GM13977 (cell line): ENCODE measurements at regions not wholly inside any gene's neighbourhood (a gene's known extent, or its start where the extent isn't known, plus 50 kb on each side); places are given as distances from the start of the nearest gene placed in this dataset.

ENCODE experiments used
- DNase-seq: peaks from one replicate; pipeline ENCODE4 v3.0.0; 2012; ENCODE audit warnings: low spot score
- in situ Hi-C: fragments of 300-500 bp; cut with MboI; formaldehyde crosslinking; loops from one replicate; pipeline ENCODE4 v1.12.0; 2022; ENCODE audit warnings: low sequenced_read_pairs, low pct_unique_long_range_greater_than_20kb, mixed read lengths, inconsistent platforms; ENCODE audit not compliant: unreplicated experiment
- TF ChIP-seq, protein P1 (sequence below): IDR thresholded peaks from 2 replicates; pipeline ENCODE4 v1.5.1; 2012; ENCODE audit warnings: mild to moderate bottlenecking, control low read depth; ENCODE audit not compliant: insufficient read depth; ENCODE audit errors: extremely low read depth, missing control alignments

GRCh38 chr1:234932106-234932505 lies 196.5 kb downstream of the TOMM20 start:
- in situ Hi-C loops: loop anchor here (10.0 kb wide), 1 partner anchor 47 kb away; no protein-coding TSS in a partner anchor
- DNase-seq: no peak
- TF ChIP-seq, protein P1, sequence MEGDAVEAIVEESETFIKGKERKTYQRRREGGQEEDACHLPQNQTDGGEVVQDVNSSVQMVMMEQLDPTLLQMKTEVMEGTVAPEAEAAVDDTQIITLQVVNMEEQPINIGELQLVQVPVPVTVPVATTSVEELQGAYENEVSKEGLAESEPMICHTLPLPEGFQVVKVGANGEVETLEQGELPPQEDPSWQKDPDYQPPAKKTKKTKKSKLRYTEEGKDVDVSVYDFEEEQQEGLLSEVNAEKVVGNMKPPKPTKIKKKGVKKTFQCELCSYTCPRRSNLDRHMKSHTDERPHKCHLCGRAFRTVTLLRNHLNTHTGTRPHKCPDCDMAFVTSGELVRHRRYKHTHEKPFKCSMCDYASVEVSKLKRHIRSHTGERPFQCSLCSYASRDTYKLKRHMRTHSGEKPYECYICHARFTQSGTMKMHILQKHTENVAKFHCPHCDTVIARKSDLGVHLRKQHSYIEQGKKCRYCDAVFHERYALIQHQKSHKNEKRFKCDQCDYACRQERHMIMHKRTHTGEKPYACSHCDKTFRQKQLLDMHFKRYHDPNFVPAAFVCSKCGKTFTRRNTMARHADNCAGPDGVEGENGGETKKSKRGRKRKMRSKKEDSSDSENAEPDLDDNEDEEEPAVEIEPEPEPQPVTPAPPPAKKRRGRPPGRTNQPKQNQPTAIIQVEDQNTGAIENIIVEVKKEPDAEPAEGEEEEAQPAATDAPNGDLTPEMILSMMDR: no peak

- in situ Hi-C loops: loop anchor here (10.0 kb wide), 1 partner anchor 47 kb away; no protein-coding TSS in a partner anchor
- DNase-seq: no peak
Observed at GRCh38 chr1:234931404-234931973, 197.1 kb downstream of the TOMM20 start.

GRCh38 chr1:234929369-234929768 lies 199.3 kb downstream of the TOMM20 start:
- in situ Hi-C loops: no loop called here
- no peak for DNase-seq
- TF ChIP-seq, protein P1: no peak

More at GRCh38 chr1:234931404-234931973, 197.1 kb downstream of the TOMM20 start:
- TF ChIP-seq, protein P1: no peak

GRCh38 chr1:234928642-234929041 lies 200.0 kb downstream of the TOMM20 start:
- in situ Hi-C loops: no loop called here
- TF ChIP-seq, protein P1: no peak
- DNase-seq: no peak

DNA sequence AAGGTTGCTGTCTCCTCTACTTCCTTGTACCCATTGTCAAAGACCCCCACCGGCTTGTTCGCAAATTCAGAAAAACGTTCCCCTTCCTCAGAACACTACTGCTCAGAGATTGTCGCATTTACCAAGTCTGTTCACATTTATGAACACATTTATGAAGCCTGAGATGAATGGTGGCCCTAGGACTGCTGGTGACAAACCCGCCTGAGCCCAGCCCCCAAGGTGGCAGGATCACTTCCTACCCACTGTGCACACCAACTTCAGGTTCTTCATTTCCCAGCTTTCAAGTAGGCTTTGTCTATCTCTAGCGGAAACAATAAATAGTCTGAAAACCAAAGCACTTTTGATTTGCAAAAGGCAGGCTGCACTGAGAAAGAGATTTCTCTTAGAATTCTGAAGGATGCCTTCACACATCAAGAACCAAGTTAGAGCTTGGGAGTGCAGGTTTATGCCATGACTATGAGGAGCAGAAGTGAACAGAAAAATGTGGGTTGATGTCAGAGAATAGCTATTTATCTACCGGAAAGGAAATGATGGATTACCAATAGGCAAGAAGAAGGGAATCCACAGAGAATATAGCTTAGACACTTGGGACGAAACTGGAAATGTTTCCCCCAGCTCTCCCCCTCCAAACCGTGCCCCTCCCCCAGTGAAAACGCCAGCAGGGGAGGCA lies 200.5 kb downstream of the TOMM20 start:
- in situ Hi-C loops: no loop called here
- no peak for DNase-seq
- TF ChIP-seq, protein P1: no peak

DNA sequence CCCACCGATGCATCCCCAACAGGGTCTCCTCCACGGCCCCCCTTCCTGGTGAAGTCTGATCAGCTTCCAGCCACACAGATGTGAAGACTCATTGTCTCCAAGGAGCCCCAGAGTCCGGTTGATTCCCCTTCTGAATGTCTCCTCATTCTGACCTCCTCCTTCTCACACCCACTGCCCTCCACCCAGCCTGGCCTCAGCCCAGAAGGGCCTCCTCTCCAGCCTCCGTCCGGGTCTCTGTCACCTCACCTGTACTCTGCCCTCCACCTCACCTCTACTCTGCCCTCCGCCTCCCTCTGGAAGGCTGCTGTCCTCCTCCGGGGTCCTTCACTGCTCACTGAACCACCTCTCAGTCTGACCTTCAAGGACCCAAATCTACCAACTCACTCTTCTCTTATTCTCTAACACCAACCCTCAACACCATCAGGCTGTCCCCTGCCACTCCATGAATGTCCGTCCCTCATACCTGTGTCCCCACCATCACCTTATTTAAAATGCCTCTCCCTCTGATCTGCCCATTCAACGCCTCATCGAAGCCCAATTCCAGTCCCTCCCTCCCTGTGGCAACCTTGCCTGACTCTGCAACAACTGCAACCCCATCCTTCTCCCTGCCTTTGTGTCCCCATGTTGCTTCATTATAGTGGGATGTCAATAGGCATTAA lies 201.2 kb downstream of the TOMM20 start:
- in situ Hi-C loops: no loop called here
- TF ChIP-seq, protein P1: no peak
- no peak for DNase-seq
